Psoas muscle (tissue), 7 donors: ENCODE measurements at regions not wholly inside any gene's neighbourhood (a gene's known extent, or its start where the extent isn't known, plus 50 kb on each side); places are given as distances from the start of the nearest gene placed in this dataset.

Source experiments
- ATAC-seq, 4 donors: fragments of 200-7000 bp; cut with Tn5 transposase; one replicate each; pipeline ENCODE4 v1.9.1; 2020; ENCODE audit warnings: moderate library complexity in 3 of 4, mild to moderate bottlenecking in 2 of 4
- DNase-seq, 2 donors: peaks; one replicate each; pipeline ENCODE4 v3.0.0-alpha.2; 2020
- H3K27ac ChIP-seq: fragments of 200-600 bp; one replicate; pipeline ENCODE4 v1.8.0; 2022
- H3K27me3 ChIP-seq, 3 donors: fragments of 200-600 bp in 1 of 3; one replicate each; pipeline versions ENCODE4 v1.6.1 to v1.8.0; 2013 to 2022; ENCODE audit warnings: low read length in 2 of 3, mild to moderate bottlenecking in 2 of 3, moderate library complexity in 1 of 3; ENCODE audit not compliant: insufficient read depth in 3 of 3
- H3K36me3 ChIP-seq, 2 donors: fragments of 200-600 bp in 1 of 2; one replicate each; pipeline versions ENCODE4 v1.6.1 to v1.8.0; 2013 to 2022; ENCODE audit warnings: low read depth in 1 of 2, mild to moderate bottlenecking in 1 of 2, moderate library complexity in 1 of 2; ENCODE audit not compliant: insufficient read depth in 1 of 2
- H3K4me1 ChIP-seq: fragments of 200-600 bp; one replicate; pipeline ENCODE4 v1.8.0; 2022
- H3K4me3 ChIP-seq: fragments of 200-600 bp; one replicate; pipeline ENCODE4 v1.8.0; 2022; ENCODE audit warnings: mild to moderate bottlenecking
- H3K9me3 ChIP-seq: fragments of 200-600 bp; one replicate; pipeline ENCODE4 v1.8.0; 2022
- WGBS, 3 donors: extraction: QIAGEN DNeasy Blood & Tissue Kit; methylation state at CpG; one replicate each; pipeline versions ENCODE4 v1.1.6 to v1.1.7; 2013; 5-methylcytosine and 5-hydroxymethylcytosine counted together
- intact Hi-C, 2 donors: fragments of 100-400 bp; cut with DNase I; formaldehyde crosslinking; loops; one replicate each; pipeline versions ENCODE4 v1.11.0 to v1.14.2; 2022
- TF ChIP-seq, protein P1 (sequence below): fragments of 200-600 bp; IDR thresholded peaks from one replicate; pipeline ENCODE4 v1.8.0; 2022; ENCODE audit warnings: antibody characterized with exemption
- donor health status: healthy with polysubstance abuse.
- donor health status: DM: no; HTN: no; CAD: no; lungs with moderate emphysema.
- donor health status: Bipolar disorder and iron deficiency.
- donor health status: healthy.
- donor health status: DM: yes; HTN: yes; CAD: no.
- donor health status: DM: no; HTN: no; CAD: no.
- donor health status: DM: yes; HTN: yes; CAD: no.

GRCh38 chr14:66099451-66099850 lies 386.7 kb upstream of the CCDC196 start:
- no peaks in the 10 kb centered on the region for H3K27me3 ChIP-seq
- H3K4me1 ChIP-seq: no peaks in the 10 kb centered on the region
- no peak for DNase-seq
- no peaks in the 10 kb centered on the region for H3K36me3 ChIP-seq
- TF ChIP-seq, protein P1, sequence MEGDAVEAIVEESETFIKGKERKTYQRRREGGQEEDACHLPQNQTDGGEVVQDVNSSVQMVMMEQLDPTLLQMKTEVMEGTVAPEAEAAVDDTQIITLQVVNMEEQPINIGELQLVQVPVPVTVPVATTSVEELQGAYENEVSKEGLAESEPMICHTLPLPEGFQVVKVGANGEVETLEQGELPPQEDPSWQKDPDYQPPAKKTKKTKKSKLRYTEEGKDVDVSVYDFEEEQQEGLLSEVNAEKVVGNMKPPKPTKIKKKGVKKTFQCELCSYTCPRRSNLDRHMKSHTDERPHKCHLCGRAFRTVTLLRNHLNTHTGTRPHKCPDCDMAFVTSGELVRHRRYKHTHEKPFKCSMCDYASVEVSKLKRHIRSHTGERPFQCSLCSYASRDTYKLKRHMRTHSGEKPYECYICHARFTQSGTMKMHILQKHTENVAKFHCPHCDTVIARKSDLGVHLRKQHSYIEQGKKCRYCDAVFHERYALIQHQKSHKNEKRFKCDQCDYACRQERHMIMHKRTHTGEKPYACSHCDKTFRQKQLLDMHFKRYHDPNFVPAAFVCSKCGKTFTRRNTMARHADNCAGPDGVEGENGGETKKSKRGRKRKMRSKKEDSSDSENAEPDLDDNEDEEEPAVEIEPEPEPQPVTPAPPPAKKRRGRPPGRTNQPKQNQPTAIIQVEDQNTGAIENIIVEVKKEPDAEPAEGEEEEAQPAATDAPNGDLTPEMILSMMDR: no peak
- no peak overlapping the region for H3K4me3 ChIP-seq
- no peak for ATAC-seq
- no peak overlapping the region for H3K27ac ChIP-seq
- intact Hi-C loops: no loop called here
- H3K9me3 ChIP-seq: no peaks in the 10 kb centered on the region
- 35 to 38% (median 35%) methylated on average over 4 of the region's 4 CpGs for WGBS, 3 donors

DNA sequence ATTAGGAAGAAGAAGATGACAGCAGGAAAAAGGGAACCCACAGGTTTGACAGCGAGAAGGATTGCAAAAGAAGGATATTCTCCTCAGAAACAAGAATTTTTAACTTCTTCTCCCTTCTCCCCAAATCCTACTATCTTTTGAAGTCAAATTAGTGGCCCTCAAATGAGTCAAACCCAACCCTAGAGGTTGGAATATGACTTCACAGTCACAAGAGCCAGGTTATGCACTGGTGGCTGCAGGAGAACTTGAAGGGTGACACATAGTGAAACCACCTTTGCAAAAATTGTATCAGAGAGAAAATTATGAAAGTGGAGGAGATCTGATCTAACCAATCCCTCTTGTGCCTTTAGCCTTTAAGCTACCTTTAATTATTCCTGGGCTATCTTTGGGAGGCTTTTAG lies 386.2 kb upstream of the CCDC196 start:
- DNase-seq: no peak
- no peaks in the 10 kb centered on the region for H3K9me3 ChIP-seq
- WGBS, 3 donors: 72 to 81% (median 81%) methylated on average over 1 of the region's 1 CpG
- H3K4me1 ChIP-seq: no peaks in the 10 kb centered on the region
- TF ChIP-seq, protein P1: no peak
- no peak for ATAC-seq
- H3K36me3 ChIP-seq: no peaks in the 10 kb centered on the region
- intact Hi-C loops: no loop called here
- H3K4me3 ChIP-seq: no peak overlapping the region
- H3K27me3 ChIP-seq: no peaks in the 10 kb centered on the region
- H3K27ac ChIP-seq: no peak overlapping the region

GRCh38 chr14:66101662-66102061 lies 384.5 kb upstream of the CCDC196 start:
- DNase-seq (no peak), ATAC-seq (no peak)
- 50 to 66% (median 59%) methylated on average over 1 of the region's 1 CpG for WGBS, 3 donors

GRCh38 chr14:66104486-66104885 lies 381.7 kb upstream of the CCDC196 start:
- DNase-seq (no peak), ATAC-seq (no peak)
- H3K27ac ChIP-seq: no peak overlapping the region
- no peaks in the 10 kb centered on the region for H3K4me1 ChIP-seq
- intact Hi-C loops: no loop called here
- no peaks in the 10 kb centered on the region for H3K9me3 ChIP-seq
- no peaks in the 10 kb centered on the region for H3K27me3 ChIP-seq
- WGBS, 3 donors: 89 to 93% (median 91%) methylated on average over 5 of the region's 5 CpGs
- H3K4me3 ChIP-seq: no peak overlapping the region
- H3K36me3 ChIP-seq: no peaks in the 10 kb centered on the region
- TF ChIP-seq, protein P1: no peak

More at GRCh38 chr14:66101662-66102061, 384.5 kb upstream of the CCDC196 start:
- H3K27me3 ChIP-seq: no peaks in the 10 kb centered on the region
- TF ChIP-seq, protein P1: no peak
- H3K9me3 ChIP-seq: no peaks in the 10 kb centered on the region
- H3K27ac ChIP-seq: no peak overlapping the region
- H3K36me3 ChIP-seq: no peaks in the 10 kb centered on the region
- H3K4me3 ChIP-seq: no peak overlapping the region
- no peaks in the 10 kb centered on the region for H3K4me1 ChIP-seq
- intact Hi-C loops: no loop called here

- WGBS, 3 donors: 66 to 77% (median 67%) methylated on average over 4 of the region's 4 CpGs
- Histone ChIP-seq H3K4me3 (no peak overlapping the region), H3K4me1 (no peaks in the 10 kb centered on the region), H3K27ac (no peak overlapping the region), H3K36me3 (no peaks in the 10 kb centered on the region), H3K27me3 (no peaks in the 10 kb centered on the region), H3K9me3 (no peaks in the 10 kb centered on the region)
- DNase-seq: no peak
- intact Hi-C loops: no loop called here
- ATAC-seq: no peak
- TF ChIP-seq, protein P1: no peak
Observed at GRCh38 chr14:66105815-66106214, 380.4 kb upstream of the CCDC196 start.
